ENCODE measurements at regions not wholly inside any gene's neighbourhood (a gene's known extent, or its start where the extent isn't known, plus 50 kb on each side); places are given as distances from the start of the nearest gene placed in this dataset.
A peak's percentile ranks its signal among the peaks of the same experiment; 100 is the strongest.
"Not testable (repeated sequence)": the region's sequence is repeated elsewhere in the genome, so short reads cannot be mapped to it uniquely, and the experiment has no call there.

DNA sequence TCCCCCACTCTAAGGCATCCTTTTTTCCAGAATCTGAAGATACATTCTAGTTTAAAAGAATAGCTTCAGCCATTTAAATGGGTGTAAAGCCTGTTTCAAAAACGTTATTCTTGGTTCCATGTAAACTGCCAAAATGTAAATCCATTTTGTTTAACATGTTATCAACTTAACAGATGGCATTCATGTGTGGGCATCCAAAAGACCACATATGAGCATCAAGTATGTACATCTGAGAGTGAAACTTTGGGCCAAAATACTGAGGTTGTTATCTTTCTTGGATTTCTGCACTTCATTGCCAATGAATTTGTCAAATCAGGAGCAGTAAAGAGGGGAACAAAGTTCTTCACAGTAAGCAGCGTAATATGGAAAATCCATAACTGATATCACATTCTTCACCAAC lies 395.4 kb downstream of the ZNF804A start:
- H3K4me1 ChIP-seq (ENCODE audit: low read length), result no peaks in the 10 kb centered on the region
- H3K4me2 ChIP-seq (ENCODE audit: low read depth, low read length, poor library complexity, severe bottlenecking), result no peak overlapping the region
- no peak overlapping the region for H3K4me3 ChIP-seq (ENCODE audit: low read length)
- H3K27me3 ChIP-seq (ENCODE audit: low read length), result no peaks in the 10 kb centered on the region
- no peak overlapping the region for H3K27ac ChIP-seq (ENCODE audit: low read length)
- DNase-seq, result no peak
- no peaks in the 10 kb centered on the region for H3K36me3 ChIP-seq (ENCODE audit: insufficient read depth, low read length)
- no peaks in the 10 kb centered on the region for H4K20me1 ChIP-seq (ENCODE audit: insufficient read depth, low read depth, low read length)
- no peaks in the 10 kb centered on the region for H3K9me2 ChIP-seq (replicated peaks; ENCODE audit: insufficient read depth, low read length)
- no peak overlapping the region for H3K9ac ChIP-seq (ENCODE audit: low read length)
- no peaks in the 10 kb centered on the region for H3K79me2 ChIP-seq (ENCODE audit: low read length)
- no peaks in the 10 kb centered on the region for H3K9me3 ChIP-seq (ENCODE audit: low read length)
- H2AFZ ChIP-seq (ENCODE audit: low read length), result no peak overlapping the region

GRCh38 chr2:185006481-185006880 lies 408.2 kb downstream of the ZNF804A start:
- no peaks in the 10 kb centered on the region for H4K20me1 ChIP-seq (ENCODE audit: insufficient read depth, low read depth, low read length)
- no peak overlapping the region for H2AFZ ChIP-seq (ENCODE audit: low read length)
- H3K4me3 ChIP-seq (ENCODE audit: low read length), result no peak overlapping the region
- no peaks in the 10 kb centered on the region for H3K4me1 ChIP-seq (ENCODE audit: low read length)
- H3K9me2 ChIP-seq (replicated peaks; ENCODE audit: insufficient read depth, low read length), result no peaks in the 10 kb centered on the region
- no peak overlapping the region for H3K27ac ChIP-seq (ENCODE audit: low read length)
- no peaks in the 10 kb centered on the region for H3K79me2 ChIP-seq (ENCODE audit: low read length)
- H3K36me3 ChIP-seq (ENCODE audit: insufficient read depth, low read length), result no peaks in the 10 kb centered on the region
- peaks cover 9% of the 10 kb centered on the region; the same call in 1 of the 2 replicates for H3K9me3 ChIP-seq (ENCODE audit: low read length)
- H3K27me3 ChIP-seq (ENCODE audit: low read length), result no peaks in the 10 kb centered on the region; the same call in none of the 2 replicates
- DNase-seq, result no peak
- H3K4me2 ChIP-seq (ENCODE audit: low read depth, low read length, poor library complexity, severe bottlenecking), result no peak overlapping the region
- no peak overlapping the region for H3K9ac ChIP-seq (ENCODE audit: low read length)

DNA sequence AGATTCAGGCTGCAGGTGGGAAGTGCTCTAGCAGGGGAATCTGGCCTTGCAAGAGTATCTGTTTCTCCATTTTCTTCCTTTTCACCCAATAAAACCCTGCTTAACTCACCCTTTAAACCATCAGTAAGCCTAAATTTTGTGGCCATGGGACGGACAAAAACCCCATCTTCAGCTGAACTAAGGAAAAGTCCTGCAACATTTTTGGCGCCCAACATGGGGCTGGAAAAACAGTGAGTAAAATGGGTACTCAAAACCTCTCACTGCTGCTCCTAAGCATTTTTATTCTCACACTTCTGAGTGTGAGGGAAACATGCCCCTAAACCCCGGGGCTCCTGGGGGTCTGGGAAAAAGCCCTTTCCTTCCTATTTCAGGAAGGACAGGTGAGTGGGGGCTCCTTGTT lies 414.3 kb downstream of the ZNF804A start:
- no peak overlapping the region for H2AFZ ChIP-seq (ENCODE audit: low read length)
- H3K4me1 ChIP-seq (ENCODE audit: low read length), result no peaks in the 10 kb centered on the region
- no peak overlapping the region for H3K4me2 ChIP-seq (ENCODE audit: low read depth, low read length, poor library complexity, severe bottlenecking)
- peaks cover 23% of the 10 kb centered on the region for H3K9me3 ChIP-seq (ENCODE audit: low read length)
- H3K4me3 ChIP-seq (ENCODE audit: low read length), result no peak overlapping the region
- peak; percentile 45 for DNase-seq
- H4K20me1 ChIP-seq (ENCODE audit: insufficient read depth, low read depth, low read length), result no peaks in the 10 kb centered on the region
- no peaks in the 10 kb centered on the region for H3K36me3 ChIP-seq (ENCODE audit: insufficient read depth, low read length)
- H3K27ac ChIP-seq (ENCODE audit: low read length), result no peak overlapping the region
- no peak overlapping the region for H3K9ac ChIP-seq (ENCODE audit: low read length)
- no peaks in the 10 kb centered on the region for H3K79me2 ChIP-seq (ENCODE audit: low read length)
- H3K27me3 ChIP-seq (ENCODE audit: low read length), result no peaks in the 10 kb centered on the region; the same call in 1 of the 2 replicates
- H3K9me2 ChIP-seq (replicated peaks; ENCODE audit: insufficient read depth, low read length), result no peaks in the 10 kb centered on the region

- Histone ChIP-seq H3K9me2 (replicated peaks; ENCODE audit: insufficient read depth, low read length) (no peaks in the 10 kb centered on the region), H3K4me2 (ENCODE audit: low read depth, low read length, poor library complexity, severe bottlenecking) (no peak overlapping the region), H3K9ac (ENCODE audit: low read length) (no peak overlapping the region), H4K20me1 (ENCODE audit: insufficient read depth, low read depth, low read length) (no peaks in the 10 kb centered on the region), H3K27ac (ENCODE audit: low read length) (no peak overlapping the region), H3K9me3 (ENCODE audit: low read length) (peaks cover 23% of the 10 kb centered on the region), H3K36me3 (ENCODE audit: insufficient read depth, low read length) (no peaks in the 10 kb centered on the region), H3K79me2 (ENCODE audit: low read length) (no peaks in the 10 kb centered on the region), H2AFZ (ENCODE audit: low read length) (no peak overlapping the region), H3K4me3 (ENCODE audit: low read length) (no peak overlapping the region), H3K27me3 (ENCODE audit: low read length) (no peaks in the 10 kb centered on the region; the same call in 1 of the 2 replicates), H3K4me1 (ENCODE audit: low read length) (no peaks in the 10 kb centered on the region)
- DNase-seq, result no peak
These were observed 415.7 kb downstream of the ZNF804A start for GRCh38 chr2:185014076-185014475.

GRCh38 chr2:185025891-185026290 lies 427.6 kb downstream of the ZNF804A start:
- not testable (repeated sequence) for H3K27me3 ChIP-seq (ENCODE audit: low read length); H4K20me1 ChIP-seq (ENCODE audit: insufficient read depth, low read depth, low read length); H3K4me1 ChIP-seq (ENCODE audit: low read length); H3K4me2 ChIP-seq (ENCODE audit: low read depth, low read length, poor library complexity, severe bottlenecking); H3K4me3 ChIP-seq (ENCODE audit: low read length); DNase-seq; H2AFZ ChIP-seq (ENCODE audit: low read length); H3K27ac ChIP-seq (ENCODE audit: low read length); H3K9me2 ChIP-seq (replicated peaks; ENCODE audit: insufficient read depth, low read length); H3K79me2 ChIP-seq (ENCODE audit: low read length); H3K9me3 ChIP-seq (ENCODE audit: low read length); H3K36me3 ChIP-seq (ENCODE audit: insufficient read depth, low read length); H3K9ac ChIP-seq (ENCODE audit: low read length)

DNA sequence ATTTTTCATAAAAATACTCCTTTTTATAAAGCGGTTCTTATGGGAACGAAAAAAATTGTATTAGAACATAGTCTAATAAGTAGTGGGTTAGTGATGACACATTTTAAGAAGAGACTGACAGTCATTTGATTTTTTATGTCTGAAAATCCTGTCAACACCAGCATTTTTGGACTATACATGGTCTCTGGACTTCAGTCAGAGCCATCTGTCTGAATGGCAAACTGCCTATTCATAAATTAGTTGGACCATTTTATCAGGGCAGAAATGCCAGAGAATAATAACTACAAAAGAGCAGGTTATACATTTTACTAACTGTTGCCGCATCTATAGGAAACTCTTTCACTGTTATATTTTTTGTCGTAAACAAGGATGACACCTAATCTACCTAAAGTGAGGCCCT lies 437.6 kb downstream of the ZNF804A start:
- Histone ChIP-seq H3K27ac (ENCODE audit: low read length) (no peak overlapping the region), H2AFZ (ENCODE audit: low read length) (no peak overlapping the region), H4K20me1 (ENCODE audit: insufficient read depth, low read depth, low read length) (no peaks in the 10 kb centered on the region), H3K36me3 (ENCODE audit: insufficient read depth, low read length) (no peaks in the 10 kb centered on the region), H3K9me2 (replicated peaks; ENCODE audit: insufficient read depth, low read length) (no peaks in the 10 kb centered on the region), H3K4me1 (ENCODE audit: low read length) (no peaks in the 10 kb centered on the region), H3K9ac (ENCODE audit: low read length) (no peak overlapping the region), H3K4me3 (ENCODE audit: low read length) (no peak overlapping the region), H3K4me2 (ENCODE audit: low read depth, low read length, poor library complexity, severe bottlenecking) (no peak overlapping the region), H3K9me3 (ENCODE audit: low read length) (no peaks in the 10 kb centered on the region), H3K79me2 (ENCODE audit: low read length) (no peaks in the 10 kb centered on the region), H3K27me3 (ENCODE audit: low read length) (no peaks in the 10 kb centered on the region)
- DNase-seq, result no peak

DNA sequence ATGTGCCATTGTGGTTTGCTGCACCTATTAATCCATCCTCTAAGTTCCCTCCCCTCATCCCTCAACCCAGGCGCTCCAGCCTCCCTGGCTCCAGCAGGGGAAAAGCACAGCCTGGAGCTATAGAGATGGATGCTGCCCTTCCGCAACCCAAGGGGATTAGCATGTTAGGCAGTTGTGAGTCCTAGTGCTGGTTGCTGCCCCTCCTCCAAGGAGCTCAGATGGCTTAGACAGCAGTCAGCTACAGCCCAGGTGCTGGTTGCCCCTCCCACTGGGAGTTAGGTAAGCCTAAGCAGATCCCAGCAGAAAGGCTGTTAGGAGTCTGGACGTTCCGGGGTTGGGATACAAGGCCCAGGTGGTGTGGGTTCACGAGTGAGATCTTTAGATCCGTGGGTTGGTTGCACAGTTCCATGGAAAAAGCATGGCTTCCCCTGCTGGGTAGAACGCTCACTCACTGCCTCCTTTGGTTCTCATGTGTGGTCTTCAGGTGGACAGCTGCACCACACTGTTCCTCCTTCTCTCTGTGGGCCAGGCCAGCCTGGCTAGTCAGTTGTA lies 446.1 kb downstream of the ZNF804A start:
- Histone ChIP-seq H3K36me3 (ENCODE audit: insufficient read depth, low read length) (no peaks in the 10 kb centered on the region), H3K27me3 (ENCODE audit: low read length) (0 out of 2 replicates have a peak, but pooled peaks cover 3% of the 10 kb centered on the region), H3K9ac (ENCODE audit: low read length) (no peak overlapping the region), H3K9me2 (replicated peaks; ENCODE audit: insufficient read depth, low read length) (no peaks in the 10 kb centered on the region), H3K4me1 (ENCODE audit: low read length) (no peaks in the 10 kb centered on the region), H2AFZ (ENCODE audit: low read length) (no peak overlapping the region), H3K9me3 (ENCODE audit: low read length) (peaks cover 4% of the 10 kb centered on the region), H3K4me2 (ENCODE audit: low read depth, low read length, poor library complexity, severe bottlenecking) (no peak overlapping the region), H4K20me1 (ENCODE audit: insufficient read depth, low read depth, low read length) (no peaks in the 10 kb centered on the region), H3K79me2 (ENCODE audit: low read length) (no peaks in the 10 kb centered on the region), H3K27ac (ENCODE audit: low read length) (no peak overlapping the region), H3K4me3 (ENCODE audit: low read length) (no peak overlapping the region)
- DNase-seq, result no peak

GRCh38 chr2:185050804-185051203 lies 452.5 kb downstream of the ZNF804A start:
- H3K27ac ChIP-seq (ENCODE audit: low read length), result no peak overlapping the region
- H3K4me3 ChIP-seq (ENCODE audit: low read length), result no peak overlapping the region
- H3K36me3 ChIP-seq (ENCODE audit: insufficient read depth, low read length), result no peaks in the 10 kb centered on the region
- no peaks in the 10 kb centered on the region for H3K27me3 ChIP-seq (ENCODE audit: low read length)
- H3K4me1 ChIP-seq (ENCODE audit: low read length), result no peaks in the 10 kb centered on the region
- H3K4me2 ChIP-seq (ENCODE audit: low read depth, low read length, poor library complexity, severe bottlenecking), result no peak overlapping the region
- H3K9ac ChIP-seq (ENCODE audit: low read length), result no peak overlapping the region
- no peaks in the 10 kb centered on the region for H3K9me3 ChIP-seq (ENCODE audit: low read length)
- no peaks in the 10 kb centered on the region for H3K9me2 ChIP-seq (replicated peaks; ENCODE audit: insufficient read depth, low read length)
- H2AFZ ChIP-seq (ENCODE audit: low read length), result no peak overlapping the region
- DNase-seq, result no peak
- H3K79me2 ChIP-seq (ENCODE audit: low read length), result no peaks in the 10 kb centered on the region
- H4K20me1 ChIP-seq (ENCODE audit: insufficient read depth, low read depth, low read length), result no peaks in the 10 kb centered on the region

- no peak for DNase-seq
- H3K9ac ChIP-seq (ENCODE audit: low read length), result no peak overlapping the region
These were observed 465.4 kb downstream of the ZNF804A start for GRCh38 chr2:185063761-185064160.

More at GRCh38 chr2:185063761-185064160, 465.4 kb downstream of the ZNF804A start:
- Histone ChIP-seq H3K4me1 (ENCODE audit: low read length) (no peaks in the 10 kb centered on the region), H3K36me3 (ENCODE audit: insufficient read depth, low read length) (no peaks in the 10 kb centered on the region), H3K27ac (ENCODE audit: low read length) (no peak overlapping the region), H3K9me2 (replicated peaks; ENCODE audit: insufficient read depth, low read length) (no peaks in the 10 kb centered on the region), H4K20me1 (ENCODE audit: insufficient read depth, low read depth, low read length) (no peaks in the 10 kb centered on the region), H3K79me2 (ENCODE audit: low read length) (no peaks in the 10 kb centered on the region), H3K9me3 (ENCODE audit: low read length) (no peaks in the 10 kb centered on the region), H3K4me2 (ENCODE audit: low read depth, low read length, poor library complexity, severe bottlenecking) (no peak overlapping the region), H3K27me3 (ENCODE audit: low read length) (no peaks in the 10 kb centered on the region), H2AFZ (ENCODE audit: low read length) (no peak overlapping the region), H3K4me3 (ENCODE audit: low read length) (no peak overlapping the region)
